OCI-LY7 (cell line): ENCODE measurements at regions not wholly inside any gene's neighbourhood (a gene's known extent, or its start where the extent isn't known, plus 50 kb on each side); places are given as distances from the start of the nearest gene placed in this dataset.

ENCODE experiments used
- BruUV-seq: library from RNA; stranded (reverse); fragments of 400-500 nt; replicated peaks from 2 replicates; lab custom pipeline; 2021; lab: Mats Ljungman, UMichigan
- CTCF ChIA-PET: fragments of 300-600 bp; sonication (Branson Sonifier 250); formaldehyde crosslinking; loops from one replicate; lab custom pipeline; 2022; ENCODE audit warnings: antibody characterized with exemption; ENCODE audit not compliant: unreplicated experiment; lab: Charles Lee
- POLR2A ChIA-PET: fragments of 300-600 bp; sonication (Branson Sonifier 250); formaldehyde crosslinking; loops from one replicate; lab custom pipeline; 2022; ENCODE audit warnings: antibody characterized with exemption; lab: Charles Lee
- DNase-seq: peaks from one replicate; pipeline ENCODE4 v3.0.0-alpha.2; 2015; ENCODE audit warnings: low spot score
- H2AFZ ChIP-seq: fragments of 200-600 bp; sonication (generic), shearing (Covaris generic); 2 replicates; pipeline ENCODE4 v1.6.1; 2014; ENCODE audit warnings: mild to moderate bottlenecking, antibody characterized with exemption, low read length, moderate library complexity
- H3K27ac ChIP-seq: fragments of 200-600 bp; sonication (generic); 2 replicates; pipeline ENCODE4 v1.5.1; 2014; ENCODE audit warnings: mixed run types, low read depth, mild to moderate bottlenecking, moderate library complexity, low read length, inconsistent platforms; ENCODE audit not compliant: poor library complexity, severe bottlenecking
- H3K36me3 ChIP-seq: fragments of 200-600 bp; sonication (generic); 2 replicates; pipeline ENCODE4 v1.6.1; 2014; ENCODE audit warnings: mild to moderate bottlenecking, antibody characterized with exemption, low read length, moderate library complexity, mixed read lengths; ENCODE audit not compliant: insufficient read depth
- H3K4me1 ChIP-seq: fragments of 200-600 bp; sonication (generic); 2 replicates; pipeline ENCODE4 v1.5.1; 2014; ENCODE audit warnings: mild to moderate bottlenecking, low read length; ENCODE audit not compliant: insufficient read depth, poor library complexity, severe bottlenecking
- H3K4me2 ChIP-seq: fragments of 200-600 bp; sonication (generic); 2 replicates; pipeline ENCODE4 v1.6.1; 2014; ENCODE audit warnings: mild to moderate bottlenecking, low read length
- H3K4me3 ChIP-seq: fragments of 200-600 bp; sonication (generic); 2 replicates; pipeline ENCODE4 v1.5.1; 2014; ENCODE audit warnings: mild to moderate bottlenecking, low read depth, low read length; ENCODE audit not compliant: poor library complexity, severe bottlenecking
- H3K79me2 ChIP-seq: fragments of 200-600 bp; sonication (generic); 2 replicates; pipeline ENCODE4 v1.6.1; 2016; ENCODE audit warnings: low read depth, mild to moderate bottlenecking, low read length, moderate library complexity, mixed read lengths; ENCODE audit not compliant: insufficient read depth
- H3K9me2 ChIP-seq: fragments of 200-600 bp; sonication (generic); 2 replicates; pipeline ENCODE4 v1.6.1; 2016; ENCODE audit warnings: mild to moderate bottlenecking, low read length, mixed read lengths; ENCODE audit not compliant: insufficient read depth
- H3K9me3 ChIP-seq: fragments of 200-600 bp; sonication (generic); 2 replicates; pipeline ENCODE4 v1.6.1; 2014; ENCODE audit warnings: mild to moderate bottlenecking, mixed run types, low read length, mixed read lengths
- H4K20me1 ChIP-seq: fragments of 200-600 bp; sonication (generic); 2 replicates; pipeline ENCODE4 v1.6.1; 2014; ENCODE audit warnings: mild to moderate bottlenecking, antibody characterized with exemption, low read length, moderate library complexity, mixed read lengths; ENCODE audit not compliant: insufficient read depth
- CTCF ChIP-seq: fragments of 200-600 bp; sonication (generic); conservative IDR thresholded peaks from 2 replicates; pipeline ENCODE4 v1.5.1; 2014; ENCODE audit warnings: mild to moderate bottlenecking, antibody characterized with exemption, low read length, moderate library complexity, mixed read lengths
- EZH2phosphoT487 ChIP-seq: fragments of 200-600 bp; sonication (generic); IDR thresholded peaks from 2 replicates; pipeline ENCODE4 v1.6.1; 2018; ENCODE audit warnings: low read depth, borderline replicate concordance, mild to moderate bottlenecking, mixed run types, antibody characterized with exemption, low read length, moderate library complexity, mixed read lengths
- intact Hi-C: fragments of 100-400 bp; cut with micrococcal nuclease; formaldehyde crosslinking; loops from one replicate; pipeline ENCODE4 v1.10.0; 2022; ENCODE audit not compliant: unreplicated experiment

- Histone ChIP-seq H2AFZ (no peak overlapping the region), H3K9me3 (no peaks in the 10 kb centered on the region), H3K4me3 (no peak overlapping the region), H3K79me2 (no peaks in the 10 kb centered on the region), H3K36me3 (no peaks in the 10 kb centered on the region), H3K27ac (no peak overlapping the region), H3K4me2 (no peak overlapping the region), H3K4me1 (no peaks in the 10 kb centered on the region), H3K9me2 (no peaks in the 10 kb centered on the region), H4K20me1 (no peaks in the 10 kb centered on the region)
- ChIA-PET CTCF (no interaction called here), POLR2A (no interaction called here)
- intact Hi-C loops: no loop called here
- TF ChIP-seq EZH2phosphoT487: no peak
- TF ChIP-seq CTCF: no peak
- DNase-seq: no peak
- BruUV-seq: no TSS peak
Measured at GRCh38 chr1:185479796-185480195, 162.8 kb upstream of the IVNS1ABP start.

- H3K36me3 ChIP-seq: no peaks in the 10 kb centered on the region
- ChIA-PET POLR2A (no interaction called here), CTCF (no interaction called here)
- no peak for DNase-seq
- no peak overlapping the region for H3K27ac ChIP-seq
- no peaks in the 10 kb centered on the region for H3K9me2 ChIP-seq
- no peaks in the 10 kb centered on the region for H3K4me1 ChIP-seq
- no peaks in the 10 kb centered on the region for H4K20me1 ChIP-seq
- H3K9me3 ChIP-seq: no peaks in the 10 kb centered on the region
- no peak overlapping the region for H3K4me3 ChIP-seq
- no peaks in the 10 kb centered on the region for H3K79me2 ChIP-seq
- no peak overlapping the region for H3K4me2 ChIP-seq
- H2AFZ ChIP-seq: no peak overlapping the region
- intact Hi-C loops: no loop called here
- no peak for TF ChIP-seq EZH2phosphoT487
- TF ChIP-seq CTCF: no peak
- BruUV-seq: no TSS peak
Measured at GRCh38 chr1:185478877-185479276, 161.8 kb upstream of the IVNS1ABP start.

- BruUV-seq: no TSS peak
- Histone ChIP-seq H3K9me2 (no peaks in the 10 kb centered on the region), H3K36me3 (no peaks in the 10 kb centered on the region), H2AFZ (no peak overlapping the region), H3K4me3 (no peak overlapping the region), H3K4me1 (no peaks in the 10 kb centered on the region), H3K79me2 (no peaks in the 10 kb centered on the region), H4K20me1 (no peaks in the 10 kb centered on the region), H3K27ac (no peak overlapping the region), H3K9me3 (no peaks in the 10 kb centered on the region), H3K4me2 (no peak overlapping the region)
- DNase-seq: no peak
- ChIA-PET CTCF (no interaction called here), POLR2A (no interaction called here)
- intact Hi-C loops: no loop called here
- TF ChIP-seq EZH2phosphoT487: no peak
- no peak for TF ChIP-seq CTCF
Measured at GRCh38 chr1:185477638-185478580, 160.9 kb upstream of the IVNS1ABP start.
